Astrocyte (in vitro differentiated cells and primary cell): ENCODE measurements at regions not wholly inside any gene's neighbourhood (a gene's known extent, or its start where the extent isn't known, plus 50 kb on each side); places are given as distances from the start of the nearest gene placed in this dataset.

Experiments used
- EZH2 ChIP-seq: IDR thresholded peaks from 2 replicates; pipeline ENCODE4 v1.6.1; 2012; ENCODE audit warnings: mild to moderate bottlenecking, low read length, inconsistent platforms; ENCODE audit not compliant: insufficient read depth
- TF ChIP-seq, protein P1 (sequence below): IDR thresholded peaks from 2 replicates; pipeline ENCODE4 v1.5.1; 2011; ENCODE audit warnings: low read depth, mild to moderate bottlenecking, inconsistent platforms, low read length, moderate library complexity; ENCODE audit not compliant: insufficient read depth

DNA sequence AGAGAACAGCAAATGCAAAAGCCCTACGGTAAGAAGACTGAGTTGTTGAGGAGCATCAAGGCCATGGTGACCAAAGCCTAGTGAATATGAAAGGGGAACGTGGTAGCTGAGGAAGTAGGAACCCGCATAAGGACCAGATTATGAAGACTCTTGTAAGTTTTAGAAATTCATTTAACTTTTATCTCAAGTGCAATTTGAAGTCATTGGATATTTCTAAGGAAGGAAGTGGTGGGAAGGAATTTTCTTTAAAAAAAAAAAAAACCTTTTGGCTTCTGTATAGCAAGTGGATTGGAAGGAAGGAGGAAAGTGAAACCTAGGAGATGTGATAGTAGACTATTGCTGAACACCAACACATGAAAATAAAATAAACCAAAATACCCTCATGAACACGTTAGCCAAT lies 119.0 kb downstream of the TNFSF18 start:
- TF ChIP-seq, protein P1, sequence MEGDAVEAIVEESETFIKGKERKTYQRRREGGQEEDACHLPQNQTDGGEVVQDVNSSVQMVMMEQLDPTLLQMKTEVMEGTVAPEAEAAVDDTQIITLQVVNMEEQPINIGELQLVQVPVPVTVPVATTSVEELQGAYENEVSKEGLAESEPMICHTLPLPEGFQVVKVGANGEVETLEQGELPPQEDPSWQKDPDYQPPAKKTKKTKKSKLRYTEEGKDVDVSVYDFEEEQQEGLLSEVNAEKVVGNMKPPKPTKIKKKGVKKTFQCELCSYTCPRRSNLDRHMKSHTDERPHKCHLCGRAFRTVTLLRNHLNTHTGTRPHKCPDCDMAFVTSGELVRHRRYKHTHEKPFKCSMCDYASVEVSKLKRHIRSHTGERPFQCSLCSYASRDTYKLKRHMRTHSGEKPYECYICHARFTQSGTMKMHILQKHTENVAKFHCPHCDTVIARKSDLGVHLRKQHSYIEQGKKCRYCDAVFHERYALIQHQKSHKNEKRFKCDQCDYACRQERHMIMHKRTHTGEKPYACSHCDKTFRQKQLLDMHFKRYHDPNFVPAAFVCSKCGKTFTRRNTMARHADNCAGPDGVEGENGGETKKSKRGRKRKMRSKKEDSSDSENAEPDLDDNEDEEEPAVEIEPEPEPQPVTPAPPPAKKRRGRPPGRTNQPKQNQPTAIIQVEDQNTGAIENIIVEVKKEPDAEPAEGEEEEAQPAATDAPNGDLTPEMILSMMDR: no peak
- TF ChIP-seq EZH2: no peak
